NCI-H345 (cell line): ENCODE measurements at regions not wholly inside any gene's neighbourhood (a gene's known extent, or its start where the extent isn't known, plus 50 kb on each side); places are given as distances from the start of the nearest gene placed in this dataset.
A peak's percentile ranks its signal among the peaks of the same experiment; 100 is the strongest.

Experiments
- DNase-seq: peaks from one replicate; lab custom pipeline; 2025; lab: John Stamatoyannopoulos, UW

DNA sequence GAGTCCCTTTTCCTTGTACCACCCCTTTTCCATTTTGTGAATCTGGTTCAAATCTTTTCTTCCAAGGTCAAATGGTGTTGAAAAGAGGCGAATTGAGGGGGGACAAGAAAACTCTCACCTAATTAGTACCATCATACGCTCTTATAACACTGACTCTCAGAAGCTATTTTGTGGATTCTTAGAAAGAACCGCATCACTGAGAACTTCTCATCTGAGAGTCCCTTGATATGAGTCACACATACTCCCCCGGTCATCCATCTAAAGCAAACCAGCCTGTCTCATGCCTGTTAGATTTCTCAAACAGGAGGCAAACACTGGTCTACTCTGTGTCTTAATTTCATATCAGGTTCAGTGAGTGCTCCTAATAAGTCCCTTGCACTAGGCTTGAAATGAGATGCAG, 76.5 kb upstream of the SPRED1 start:
- no peak for DNase-seq

DNA sequence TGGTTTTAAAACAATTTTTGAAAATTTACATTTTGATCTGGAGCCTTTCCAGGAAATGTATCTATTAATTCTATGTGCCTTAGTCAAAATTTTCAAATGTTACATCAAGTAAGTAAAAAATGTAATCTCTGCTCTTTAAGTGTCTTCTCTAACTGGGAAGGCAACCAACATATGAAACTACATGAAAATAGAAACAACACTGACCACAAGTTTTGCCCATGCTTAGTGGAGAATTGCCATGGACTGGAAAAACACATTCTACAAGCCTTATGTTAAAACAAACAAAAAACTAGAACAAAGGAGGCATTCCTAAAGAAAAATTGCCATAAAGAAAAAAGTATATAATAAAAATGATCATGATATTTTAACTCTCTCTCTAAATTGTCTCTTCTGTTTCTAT, 75.9 kb upstream of the SPRED1 start:
- no peak for DNase-seq

DNA sequence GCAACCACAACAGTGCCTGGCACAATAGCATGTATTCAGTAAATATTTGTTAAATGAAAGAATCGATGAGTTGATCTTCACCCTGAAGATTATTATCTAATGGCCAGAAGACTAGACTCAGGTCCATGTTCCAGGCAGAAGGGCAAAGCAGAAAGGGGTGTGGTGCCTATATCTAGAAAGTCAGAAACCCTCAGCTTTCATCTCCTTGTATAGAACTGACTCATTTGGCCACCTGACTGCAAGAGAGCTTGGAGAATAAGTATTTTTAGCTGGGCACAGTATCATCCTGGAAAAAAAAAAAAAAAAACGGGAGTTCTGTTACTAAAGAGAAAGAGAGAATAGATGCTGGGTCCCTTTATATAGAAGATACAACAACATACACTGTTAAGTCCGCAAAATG, 69.7 kb upstream of the SPRED1 start:
- DNase-seq: no peak

DNA sequence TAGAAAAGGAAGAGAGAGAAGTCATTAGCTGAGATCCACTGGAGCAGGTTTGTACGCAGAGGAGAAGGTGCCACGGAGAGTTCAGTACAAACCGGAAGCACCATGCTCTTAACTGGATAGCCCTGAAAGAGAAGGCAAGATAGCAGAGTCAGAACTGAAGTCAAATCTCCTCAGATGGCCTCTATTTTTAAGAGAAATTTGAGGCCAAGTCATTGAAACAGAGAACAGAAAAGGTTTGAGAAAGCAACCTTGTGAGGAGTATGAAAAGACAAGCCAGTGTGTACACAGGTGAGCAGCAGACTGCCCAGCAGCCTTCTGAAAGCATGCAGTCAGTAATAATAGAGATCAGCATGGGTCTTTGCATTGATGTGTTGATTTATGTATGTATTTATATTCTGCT, 66.1 kb upstream of the SPRED1 start:
- DNase-seq: peak; percentile 18

DNA sequence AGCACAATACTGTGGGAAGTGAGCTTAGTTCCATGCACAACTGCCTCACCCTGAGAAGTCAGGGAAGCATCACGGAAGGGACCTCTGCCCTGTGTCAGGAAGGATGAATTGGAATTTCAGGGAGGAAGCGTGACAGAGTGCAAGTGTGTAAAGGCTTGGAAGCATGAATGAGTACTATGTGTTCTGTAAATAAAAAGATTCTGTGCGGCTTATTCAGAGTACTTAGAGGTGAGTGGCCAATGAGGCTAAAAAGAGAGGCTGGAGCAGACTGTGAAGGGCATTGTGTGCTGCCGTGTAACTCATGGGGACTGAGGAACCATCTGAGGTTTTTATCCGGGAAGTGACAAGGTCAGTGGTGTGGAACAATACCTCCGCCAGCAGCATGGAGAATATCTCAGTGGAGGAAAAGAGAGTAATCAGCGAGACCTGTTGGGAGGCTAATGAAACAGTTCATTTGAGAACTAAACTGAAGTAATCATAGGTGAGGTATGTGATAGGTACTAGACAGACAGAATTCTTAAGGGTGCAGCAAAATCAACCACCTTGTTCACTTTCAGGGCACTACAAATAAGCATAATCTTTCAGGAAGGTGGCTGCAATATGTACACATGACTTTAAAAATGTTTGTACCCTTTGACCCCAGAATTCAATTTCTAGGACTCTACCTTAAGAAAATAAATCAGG, 64.9 kb upstream of the SPRED1 start:
- peak; percentile 1 for DNase-seq

DNA sequence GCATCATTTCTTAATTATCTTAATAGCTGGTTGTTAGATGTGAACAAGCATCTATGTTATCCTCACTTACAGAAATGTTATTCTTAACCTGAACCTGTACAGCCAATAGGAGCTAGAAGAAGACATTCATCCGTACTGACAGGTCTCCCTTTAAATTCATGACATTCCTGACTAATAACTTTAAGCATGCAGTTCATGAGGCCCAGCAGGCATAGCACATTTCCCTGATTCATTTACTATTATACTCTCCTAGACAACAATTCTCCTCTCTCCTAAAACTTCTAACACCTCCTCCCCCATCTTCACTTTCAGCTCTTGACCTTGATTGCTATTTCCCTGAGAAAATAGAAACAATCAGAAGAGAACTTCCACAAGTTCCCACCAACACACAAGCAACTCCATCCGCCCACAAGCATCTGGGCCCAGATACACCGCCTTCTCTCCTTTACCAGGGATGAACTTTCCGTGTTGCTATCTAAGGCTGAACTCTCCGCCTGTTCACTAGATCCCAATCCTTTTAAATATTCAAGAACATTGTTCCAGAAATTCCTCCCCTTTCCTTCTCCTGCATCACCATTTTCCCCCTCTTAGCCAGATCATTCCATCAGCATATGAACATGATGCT, 62.9 kb upstream of the SPRED1 start:
- no peak for DNase-seq

DNA sequence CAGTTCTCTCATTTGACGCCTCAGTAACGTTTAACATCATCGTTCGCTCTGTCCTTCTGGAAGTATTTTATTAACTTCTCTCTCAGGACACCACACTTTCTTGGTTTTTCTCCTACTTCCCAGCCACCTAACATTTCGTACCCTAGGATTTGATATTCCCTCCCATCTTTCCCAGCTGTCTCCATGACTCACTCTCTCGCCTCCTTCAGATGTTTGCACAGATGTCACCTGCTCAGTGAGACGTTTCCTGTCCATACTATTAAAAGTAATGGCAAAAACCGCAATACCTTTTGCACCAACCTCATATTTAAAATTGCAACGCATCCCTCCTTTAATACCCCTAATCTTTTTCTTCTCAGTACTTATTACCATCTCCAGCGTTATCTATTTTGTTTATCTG, 62.1 kb upstream of the SPRED1 start:
- peak; percentile 2 for DNase-seq

DNA sequence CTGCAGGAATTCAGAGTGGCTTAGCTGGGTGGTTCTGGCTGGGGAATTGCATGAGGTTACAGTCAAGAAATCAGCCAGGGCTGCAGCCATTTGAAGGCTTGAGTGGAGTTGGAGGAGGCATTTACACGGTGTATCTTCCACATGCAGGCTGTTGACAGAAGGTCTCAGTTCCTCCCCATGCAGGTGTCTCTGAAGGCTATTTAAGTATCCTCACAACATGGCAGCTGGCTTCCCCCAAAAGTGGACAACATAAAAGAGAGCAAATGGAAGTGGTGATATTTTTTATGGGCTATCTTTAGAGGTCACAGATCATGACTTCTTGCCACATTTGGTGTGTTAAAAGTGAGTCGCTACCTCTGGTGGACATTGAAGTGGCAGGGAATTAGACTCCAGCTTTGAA, 60.1 kb upstream of the SPRED1 start:
- DNase-seq: no peak

DNA sequence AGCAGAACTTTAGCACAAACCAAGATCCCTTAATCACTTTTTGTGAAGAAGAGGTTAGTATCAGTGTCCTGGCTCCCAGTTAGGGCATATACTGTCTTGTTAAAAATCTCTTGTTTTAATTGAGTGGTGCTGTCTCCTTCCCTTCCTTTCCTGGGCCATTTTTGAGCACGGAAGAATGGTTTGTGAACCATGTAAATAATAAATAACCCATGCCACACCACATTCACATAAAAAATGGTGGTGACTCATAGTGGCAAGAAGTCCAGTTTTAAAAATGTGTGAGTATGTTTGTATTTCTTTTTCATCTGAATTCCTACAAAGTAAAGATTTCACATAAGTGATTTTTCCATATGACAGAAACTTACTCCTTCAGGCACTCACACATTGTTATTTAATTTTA, 59.1 kb upstream of the SPRED1 start:
- no peak for DNase-seq

DNA sequence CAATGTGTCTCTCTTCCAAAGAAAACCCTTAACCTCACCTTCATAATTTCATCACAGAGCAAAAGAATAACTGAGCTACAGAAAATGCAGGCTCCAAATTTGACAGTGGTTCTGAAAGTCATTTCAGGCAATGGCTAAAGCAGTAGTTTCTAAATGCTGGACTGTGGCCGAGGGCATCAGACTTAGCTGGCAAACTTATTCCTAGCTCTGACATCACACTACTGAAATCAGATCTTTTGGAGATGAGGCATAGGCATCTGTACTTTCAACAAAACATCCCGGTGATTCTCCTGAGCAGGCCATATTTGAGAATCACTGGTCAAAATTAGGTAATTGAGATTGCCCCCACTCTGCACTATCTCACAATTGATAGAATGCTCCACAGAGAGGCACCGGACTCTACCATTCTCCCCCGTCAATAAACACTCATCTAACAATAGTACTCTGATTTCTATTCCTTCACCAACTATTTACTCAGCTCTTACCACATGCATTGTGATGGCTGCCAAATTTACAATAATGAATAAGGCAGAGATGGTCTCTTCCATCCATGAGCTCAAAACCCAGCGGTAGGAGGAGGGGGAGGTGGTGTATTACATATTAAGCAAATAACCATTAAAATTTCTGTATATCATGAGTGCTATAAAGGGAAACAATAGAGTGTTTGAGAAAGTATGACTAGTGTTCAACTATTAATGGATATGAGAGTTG, 57.3 kb upstream of the SPRED1 start:
- DNase-seq: peak; percentile 63

DNA sequence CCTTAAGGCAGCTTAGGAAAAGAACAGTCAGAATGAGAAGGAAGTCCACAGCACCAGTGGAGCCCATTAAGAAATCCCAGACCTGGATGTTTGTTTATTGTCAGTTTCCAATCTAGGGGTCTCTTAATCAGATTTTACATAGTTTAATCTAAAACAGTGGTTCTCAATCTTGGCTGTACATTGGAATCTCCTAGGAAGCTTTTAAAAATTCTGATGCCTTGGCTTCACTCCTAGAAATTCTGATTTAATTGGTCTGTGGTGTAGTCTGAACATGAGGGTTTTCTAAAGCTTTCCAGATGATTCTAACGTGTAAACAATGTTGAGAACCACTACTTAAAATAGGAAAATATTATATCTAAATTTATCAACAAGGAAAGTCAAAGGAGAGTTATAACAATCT, 56.6 kb upstream of the SPRED1 start:
- DNase-seq: no peak

DNA sequence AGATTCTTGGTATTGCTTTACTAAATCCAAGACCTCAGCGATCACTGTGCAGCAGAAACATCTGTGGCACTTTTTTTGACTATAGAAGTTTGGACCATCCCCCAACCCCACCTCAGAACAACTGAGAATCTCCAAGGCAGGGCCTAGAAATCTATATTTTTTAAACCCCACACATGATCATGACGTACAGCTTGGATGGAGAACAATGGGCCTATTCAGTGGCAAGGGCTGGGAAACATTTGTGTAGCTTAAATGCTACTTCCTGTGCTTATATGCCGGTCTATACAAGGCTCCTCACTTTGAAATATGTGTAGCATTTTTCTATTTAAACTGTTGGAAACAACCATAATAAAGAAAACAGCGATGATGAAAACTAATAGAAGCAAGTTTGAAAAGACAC, 55.1 kb upstream of the SPRED1 start:
- no peak for DNase-seq

DNA sequence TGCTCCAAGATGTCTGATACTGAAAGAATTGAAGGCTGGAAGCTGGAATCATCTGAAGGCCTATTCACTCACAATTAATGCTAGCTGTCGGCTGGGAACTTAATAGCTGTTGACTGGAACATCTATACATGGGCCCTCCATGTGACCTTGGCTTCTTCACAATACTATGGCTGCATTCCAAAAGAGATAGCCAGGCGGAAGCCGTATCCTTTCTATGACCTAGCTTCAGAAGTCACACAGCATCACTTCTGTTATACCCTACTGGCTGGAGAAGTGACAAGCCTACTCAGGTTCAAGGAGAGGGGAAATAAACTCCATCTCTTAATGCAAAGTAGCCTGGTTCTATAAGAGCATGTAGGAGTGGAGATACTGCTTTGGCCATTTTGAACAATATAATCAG, 50.9 kb upstream of the SPRED1 start:
- DNase-seq: no peak

DNA sequence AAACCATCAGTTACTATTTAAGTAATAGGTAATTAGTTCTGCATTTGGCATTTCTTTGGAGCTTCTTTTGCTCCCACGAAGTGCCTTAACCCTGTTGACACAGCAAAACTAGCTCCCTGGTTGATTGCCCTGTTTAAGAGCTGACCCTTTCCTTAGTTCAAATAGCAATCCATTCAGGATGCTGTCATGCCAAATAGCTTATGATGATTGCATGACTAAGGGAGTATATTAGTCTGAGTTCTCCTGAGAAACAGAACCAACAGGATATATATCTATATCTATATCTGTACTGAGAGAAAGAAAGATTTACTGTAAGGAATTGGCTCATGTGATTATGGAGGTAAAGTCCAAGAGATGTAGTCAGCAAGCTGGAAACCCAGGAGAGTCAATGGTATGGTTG, 50.3 kb upstream of the SPRED1 start:
- DNase-seq: no peak
